SK-N-SH treated with all-trans-retinoic acid at 6 μM for 48 hours (cell line): ENCODE measurements at regions not wholly inside any gene's neighbourhood (a gene's known extent, or its start where the extent isn't known, plus 50 kb on each side); places are given as distances from the start of the nearest gene placed in this dataset.

Experiments
- ATAC-seq: fragments of 200-7000 bp; cut with Tn5 transposase; 3 replicates; pipeline ENCODE4 v1.9.1; 2020; ENCODE audit warnings: mild to moderate bottlenecking, moderate library complexity
- ARNTL ChIP-seq: fragments of 450-650 bp; formaldehyde crosslinking; IDR thresholded peaks from 2 replicates; pipeline ENCODE4 v1.5.0; 2020; ENCODE audit warnings: low read depth, mild to moderate bottlenecking, moderate library complexity, borderline replicate concordance
- BACH2 ChIP-seq: fragments of 250-450 bp; sonication (Bioruptor Pico); IDR thresholded peaks from 2 replicates; pipeline ENCODE4 v1.9.0; 2021; ENCODE audit warnings: mild to moderate bottlenecking, borderline replicate concordance
- CSDC2 ChIP-seq: fragments of 250-450 bp; sonication (Bioruptor Pico); IDR thresholded peaks from 2 replicates; pipeline ENCODE4 v1.5.0; 2020; ENCODE audit warnings: mild to moderate bottlenecking, moderate library complexity
- ESRRG ChIP-seq: fragments of 250-450 bp; sonication (Bioruptor Pico); IDR thresholded peaks from 2 replicates; pipeline ENCODE4 v1.6.1; 2021; ENCODE audit warnings: mild to moderate bottlenecking
- GLIS3 ChIP-seq: fragments of 250-450 bp; sonication (Bioruptor Pico); IDR thresholded peaks from 2 replicates; pipeline ENCODE4 v1.5.0; 2020; ENCODE audit warnings: mild to moderate bottlenecking, moderate library complexity
- ISL1 ChIP-seq: fragments of 250-450 bp; sonication (Bioruptor Pico); IDR thresholded peaks from 2 replicates; pipeline ENCODE4 v2.1.2; 2022; ENCODE audit warnings: mild to moderate bottlenecking, moderate library complexity
- OSR1 ChIP-seq: fragments of 250-450 bp; sonication (Bioruptor Pico); IDR thresholded peaks from 2 replicates; pipeline ENCODE4 v1.8.0; 2022; ENCODE audit warnings: moderate library complexity, mild to moderate bottlenecking, inconsistent platforms
- PPARA ChIP-seq: fragments of 250-450 bp; sonication (Bioruptor Pico); IDR thresholded peaks from 2 replicates; pipeline ENCODE4 v1.5.0; 2020; ENCODE audit warnings: mild to moderate bottlenecking, borderline replicate concordance
- TCF4 ChIP-seq: fragments of 250-450 bp; sonication (Bioruptor Pico); IDR thresholded peaks from 2 replicates; pipeline ENCODE4 v1.8.0; 2021; ENCODE audit warnings: mild to moderate bottlenecking, moderate library complexity, borderline replicate concordance
- TOX ChIP-seq: fragments of 250-450 bp; sonication (Bioruptor Pico); IDR thresholded peaks from 2 replicates; pipeline ENCODE4 v1.8.0; 2021; ENCODE audit warnings: mild to moderate bottlenecking, moderate library complexity, borderline replicate concordance
- ZC3H10 ChIP-seq: fragments of 250-450 bp; sonication (Bioruptor Pico); IDR thresholded peaks from 2 replicates; pipeline ENCODE4 v1.5.1; 2021; ENCODE audit warnings: mild to moderate bottlenecking, moderate library complexity
- ZFP3 ChIP-seq: fragments of 250-450 bp; sonication (Bioruptor Pico); IDR thresholded peaks from 2 replicates; pipeline ENCODE4 v1.5.0; 2020; ENCODE audit warnings: mild to moderate bottlenecking, moderate library complexity
- ZNF565 ChIP-seq: fragments of 450-650 bp; formaldehyde crosslinking; conservative IDR thresholded peaks from 2 replicates; pipeline ENCODE4 v1.5.0; 2020; ENCODE audit warnings: low read depth, mild to moderate bottlenecking, moderate library complexity
- ZNF70 ChIP-seq: fragments of 450-650 bp; formaldehyde crosslinking; IDR thresholded peaks from 2 replicates; pipeline ENCODE4 v1.5.0; 2020; ENCODE audit warnings: mild to moderate bottlenecking, moderate library complexity
- ZNF8 ChIP-seq: fragments of 450-650 bp; formaldehyde crosslinking; IDR thresholded peaks from 2 replicates; pipeline ENCODE4 v1.5.0; 2020; ENCODE audit warnings: mild to moderate bottlenecking, moderate library complexity
- TF ChIP-seq, protein P1 (sequence below): fragments of 250-450 bp; sonication (Bioruptor Pico); IDR thresholded peaks from 2 replicates; pipeline ENCODE4 v1.5.0; 2020; ENCODE audit warnings: mild to moderate bottlenecking, moderate library complexity
- TF ChIP-seq, protein P2 (sequence below): fragments of 250-450 bp; sonication (Bioruptor Pico); IDR thresholded peaks from 2 replicates; pipeline ENCODE4 v1.8.0; 2021; ENCODE audit warnings: low read depth, mild to moderate bottlenecking, moderate library complexity, borderline replicate concordance
- TF ChIP-seq, protein P3 (sequence below): fragments of 250-450 bp; sonication (Bioruptor Pico); IDR thresholded peaks from 2 replicates; pipeline ENCODE4 v1.8.0; 2020; ENCODE audit warnings: mild to moderate bottlenecking, moderate library complexity, borderline replicate concordance
- TF ChIP-seq, protein P4 (sequence below): fragments of 250-450 bp; sonication (Bioruptor Pico); IDR thresholded peaks from 2 replicates; pipeline ENCODE4 v1.5.1; 2021; ENCODE audit warnings: mild to moderate bottlenecking, moderate library complexity

DNA sequence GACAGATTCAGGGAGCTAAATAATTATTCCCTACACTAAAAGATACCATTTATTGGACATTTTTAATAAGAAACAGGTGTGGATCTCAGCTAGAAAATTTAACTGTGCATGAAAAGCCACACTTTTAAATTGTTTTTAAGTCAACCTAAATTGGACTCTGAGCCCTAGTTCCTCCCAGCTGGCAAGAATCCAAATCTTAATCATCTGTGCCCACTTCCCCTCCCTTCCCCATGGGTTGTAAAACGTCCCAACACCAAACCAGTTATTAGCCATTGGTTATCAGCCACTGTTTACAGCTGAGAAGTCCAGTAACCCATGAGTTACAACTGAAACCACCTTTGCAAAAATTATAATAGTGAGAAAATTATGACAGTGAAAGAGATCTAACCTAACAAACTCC is 125.6 kb upstream of the S100G start:
- no peak for TF ChIP-seq ZNF565 (CRISPR knock-in tag)
- TF ChIP-seq PPARA (CRISPR knock-in tag) = no peak
- TF ChIP-seq ISL1 (CRISPR knock-in tag) = no peak
- TF ChIP-seq, protein P1, sequence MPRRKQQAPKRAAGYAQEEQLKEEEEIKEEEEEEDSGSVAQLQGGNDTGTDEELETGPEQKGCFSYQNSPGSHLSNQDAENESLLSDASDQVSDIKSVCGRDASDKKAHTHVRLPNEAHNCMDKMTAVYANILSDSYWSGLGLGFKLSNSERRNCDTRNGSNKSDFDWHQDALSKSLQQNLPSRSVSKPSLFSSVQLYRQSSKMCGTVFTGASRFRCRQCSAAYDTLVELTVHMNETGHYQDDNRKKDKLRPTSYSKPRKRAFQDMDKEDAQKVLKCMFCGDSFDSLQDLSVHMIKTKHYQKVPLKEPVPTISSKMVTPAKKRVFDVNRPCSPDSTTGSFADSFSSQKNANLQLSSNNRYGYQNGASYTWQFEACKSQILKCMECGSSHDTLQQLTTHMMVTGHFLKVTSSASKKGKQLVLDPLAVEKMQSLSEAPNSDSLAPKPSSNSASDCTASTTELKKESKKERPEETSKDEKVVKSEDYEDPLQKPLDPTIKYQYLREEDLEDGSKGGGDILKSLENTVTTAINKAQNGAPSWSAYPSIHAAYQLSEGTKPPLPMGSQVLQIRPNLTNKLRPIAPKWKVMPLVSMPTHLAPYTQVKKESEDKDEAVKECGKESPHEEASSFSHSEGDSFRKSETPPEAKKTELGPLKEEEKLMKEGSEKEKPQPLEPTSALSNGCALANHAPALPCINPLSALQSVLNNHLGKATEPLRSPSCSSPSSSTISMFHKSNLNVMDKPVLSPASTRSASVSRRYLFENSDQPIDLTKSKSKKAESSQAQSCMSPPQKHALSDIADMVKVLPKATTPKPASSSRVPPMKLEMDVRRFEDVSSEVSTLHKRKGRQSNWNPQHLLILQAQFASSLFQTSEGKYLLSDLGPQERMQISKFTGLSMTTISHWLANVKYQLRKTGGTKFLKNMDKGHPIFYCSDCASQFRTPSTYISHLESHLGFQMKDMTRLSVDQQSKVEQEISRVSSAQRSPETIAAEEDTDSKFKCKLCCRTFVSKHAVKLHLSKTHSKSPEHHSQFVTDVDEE (CRISPR knock-in tag) = no peak
- TF ChIP-seq TOX (CRISPR knock-in tag) = no peak
- no peak for ATAC-seq

DNA sequence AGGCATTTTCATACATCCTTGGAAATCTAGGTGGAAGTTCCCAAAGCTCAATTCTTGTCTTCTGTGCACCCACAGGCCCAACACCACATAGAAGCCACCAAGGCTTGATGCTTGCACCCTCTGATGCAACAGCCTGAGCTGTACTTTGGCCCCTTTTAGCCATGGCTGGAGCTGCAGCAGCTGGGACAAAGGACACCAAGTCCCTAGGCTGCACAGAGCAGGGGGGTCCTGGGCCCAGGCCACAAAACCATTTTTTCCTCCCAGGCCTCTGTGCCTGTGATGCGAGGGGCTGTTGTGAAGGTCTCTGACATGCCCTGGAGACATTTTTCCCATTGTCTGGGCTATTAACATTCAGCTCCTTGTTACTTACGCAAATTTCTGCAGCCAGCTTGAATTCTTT is 124.0 kb upstream of the S100G start:
- no peak for ATAC-seq
- TF ChIP-seq ZC3H10 (CRISPR knock-in tag) (no peak), ARNTL (no peak), TCF4 (CRISPR knock-in tag) (no peak), ZNF8 (CRISPR knock-in tag) (no peak), ZNF70 (no peak), ZNF565 (CRISPR knock-in tag) (no peak), OSR1 (CRISPR knock-in tag) (no peak), ESRRG (CRISPR knock-in tag) (no peak), ZFP3 (no peak)
- TF ChIP-seq, protein P2, sequence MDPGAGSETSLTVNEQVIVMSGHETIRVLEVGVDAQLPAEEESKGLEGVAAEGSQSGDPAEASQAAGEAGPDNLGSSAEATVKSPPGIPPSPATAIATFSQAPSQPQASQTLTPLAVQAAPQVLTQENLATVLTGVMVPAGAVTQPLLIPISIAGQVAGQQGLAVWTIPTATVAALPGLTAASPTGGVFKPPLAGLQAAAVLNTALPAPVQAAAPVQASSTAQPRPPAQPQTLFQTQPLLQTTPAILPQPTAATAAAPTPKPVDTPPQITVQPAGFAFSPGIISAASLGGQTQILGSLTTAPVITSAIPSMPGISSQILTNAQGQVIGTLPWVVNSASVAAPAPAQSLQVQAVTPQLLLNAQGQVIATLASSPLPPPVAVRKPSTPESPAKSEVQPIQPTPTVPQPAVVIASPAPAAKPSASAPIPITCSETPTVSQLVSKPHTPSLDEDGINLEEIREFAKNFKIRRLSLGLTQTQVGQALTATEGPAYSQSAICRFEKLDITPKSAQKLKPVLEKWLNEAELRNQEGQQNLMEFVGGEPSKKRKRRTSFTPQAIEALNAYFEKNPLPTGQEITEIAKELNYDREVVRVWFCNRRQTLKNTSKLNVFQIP (CRISPR knock-in tag) = no peak
- TF ChIP-seq, protein P1 (CRISPR knock-in tag) = no peak
- TF ChIP-seq, all 23 proteins: peak for 0

DNA sequence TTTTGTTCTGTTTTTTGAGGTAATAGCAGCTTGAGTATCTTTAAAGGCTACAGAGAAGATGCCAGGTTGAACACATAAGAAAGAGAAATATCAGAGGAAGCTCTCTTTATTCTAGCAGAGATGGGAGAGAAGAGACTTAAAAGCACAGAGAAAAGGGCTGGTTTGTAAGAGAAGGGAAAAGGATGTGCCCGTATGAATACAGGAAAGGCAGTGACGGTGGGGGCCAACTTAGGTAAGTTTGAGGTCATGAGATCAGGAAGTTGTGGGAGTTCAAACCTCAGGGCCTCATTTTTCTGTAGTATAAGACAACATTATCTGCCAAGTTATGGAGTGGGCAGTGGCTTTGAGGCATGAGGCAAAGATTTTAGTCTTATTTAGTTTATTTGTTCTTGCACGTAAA is 121.3 kb upstream of the S100G start:
- no peak for TF ChIP-seq TOX (CRISPR knock-in tag)
- TF ChIP-seq ZNF70 = no peak
- TF ChIP-seq CSDC2 (CRISPR knock-in tag) = no peak
- no peak for TF ChIP-seq ZFP3
- no peak for TF ChIP-seq ZC3H10 (CRISPR knock-in tag)
- no peak for TF ChIP-seq ZNF8 (CRISPR knock-in tag)
- TF ChIP-seq, protein P3, sequence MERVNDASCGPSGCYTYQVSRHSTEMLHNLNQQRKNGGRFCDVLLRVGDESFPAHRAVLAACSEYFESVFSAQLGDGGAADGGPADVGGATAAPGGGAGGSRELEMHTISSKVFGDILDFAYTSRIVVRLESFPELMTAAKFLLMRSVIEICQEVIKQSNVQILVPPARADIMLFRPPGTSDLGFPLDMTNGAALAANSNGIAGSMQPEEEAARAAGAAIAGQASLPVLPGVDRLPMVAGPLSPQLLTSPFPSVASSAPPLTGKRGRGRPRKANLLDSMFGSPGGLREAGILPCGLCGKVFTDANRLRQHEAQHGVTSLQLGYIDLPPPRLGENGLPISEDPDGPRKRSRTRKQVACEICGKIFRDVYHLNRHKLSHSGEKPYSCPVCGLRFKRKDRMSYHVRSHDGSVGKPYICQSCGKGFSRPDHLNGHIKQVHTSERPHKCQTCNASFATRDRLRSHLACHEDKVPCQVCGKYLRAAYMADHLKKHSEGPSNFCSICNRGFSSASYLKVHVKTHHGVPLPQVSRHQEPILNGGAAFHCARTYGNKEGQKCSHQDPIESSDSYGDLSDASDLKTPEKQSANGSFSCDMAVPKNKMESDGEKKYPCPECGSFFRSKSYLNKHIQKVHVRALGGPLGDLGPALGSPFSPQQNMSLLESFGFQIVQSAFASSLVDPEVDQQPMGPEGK (CRISPR knock-in tag) = no peak
- TF ChIP-seq, protein P2 (CRISPR knock-in tag) = no peak
- no peak for TF ChIP-seq BACH2
- TF ChIP-seq, protein P1 (CRISPR knock-in tag) = no peak
- TF ChIP-seq GLIS3 (CRISPR knock-in tag) = no peak
- no peak for TF ChIP-seq ZNF565 (CRISPR knock-in tag)
- TF ChIP-seq ARNTL = no peak
- no peak for TF ChIP-seq ESRRG (CRISPR knock-in tag)
- TF ChIP-seq TCF4 (CRISPR knock-in tag) = no peak
- TF ChIP-seq, protein P4, sequence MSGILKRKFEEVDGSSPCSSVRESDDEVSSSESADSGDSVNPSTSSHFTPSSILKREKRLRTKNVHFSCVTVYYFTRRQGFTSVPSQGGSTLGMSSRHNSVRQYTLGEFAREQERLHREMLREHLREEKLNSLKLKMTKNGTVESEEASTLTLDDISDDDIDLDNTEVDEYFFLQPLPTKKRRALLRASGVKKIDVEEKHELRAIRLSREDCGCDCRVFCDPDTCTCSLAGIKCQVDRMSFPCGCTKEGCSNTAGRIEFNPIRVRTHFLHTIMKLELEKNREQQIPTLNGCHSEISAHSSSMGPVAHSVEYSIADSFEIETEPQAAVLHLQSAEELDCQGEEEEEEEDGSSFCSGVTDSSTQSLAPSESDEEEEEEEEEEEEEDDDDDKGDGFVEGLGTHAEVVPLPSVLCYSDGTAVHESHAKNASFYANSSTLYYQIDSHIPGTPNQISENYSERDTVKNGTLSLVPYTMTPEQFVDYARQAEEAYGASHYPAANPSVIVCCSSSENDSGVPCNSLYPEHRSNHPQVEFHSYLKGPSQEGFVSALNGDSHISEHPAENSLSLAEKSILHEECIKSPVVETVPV (CRISPR knock-in tag) = no peak
- no peak for TF ChIP-seq ISL1 (CRISPR knock-in tag)
- no peak for ATAC-seq
